CD4-positive, alpha-beta T cell (primary cell): ENCODE measurements at regions not wholly inside any gene's neighbourhood (a gene's known extent, or its start where the extent isn't known, plus 50 kb on each side); places are given as distances from the start of the nearest gene placed in this dataset.

ENCODE experiments used
- ATAC-seq: fragments of 200-7000 bp; cut with Tn5 transposase; one replicate; pipeline ENCODE4 v1.10.0; 2022; ENCODE audit warnings: mild to moderate bottlenecking; ENCODE audit not compliant: poor library complexity
- CTCF ChIA-PET: fragments of 350-600 bp; sonication (Branson Sonifier 250); formaldehyde crosslinking; loops from one replicate; lab custom pipeline; 2021; ENCODE audit warnings: antibody characterized with exemption, inconsistent platforms; lab: Charles Lee
- POLR2A ChIA-PET: fragments of 350-600 bp; sonication (Branson Sonifier 250); formaldehyde crosslinking; loops from one replicate; lab custom pipeline; 2021; ENCODE audit warnings: antibody characterized with exemption, inconsistent platforms; lab: Charles Lee
- DNase-seq, 14 experiments: peaks; one replicate each; pipeline ENCODE4 v3.0.0-alpha.2; 2013 to 2020; ENCODE audit warnings: mixed read lengths in 2 of 14
- H3K27ac ChIP-seq, 2 donors: one replicate each; pipeline versions ENCODE4 v1.5.1 to v1.7.0; 2013; ENCODE audit warnings: low read length in 2 of 2, low read depth in 1 of 2, mild to moderate bottlenecking in 1 of 2
- H3K27me3 ChIP-seq, 2 experiments: 1 replicate in 1 of 2; 2 replicates in 1 of 2; pipeline versions ENCODE4 v1.6.1 to v1.7.0; 2013; ENCODE audit warnings: low read length in 2 of 2, control low read depth in 1 of 2, mild to moderate bottlenecking in 1 of 2, moderate library complexity in 1 of 2; ENCODE audit not compliant: insufficient read depth in 2 of 2, control insufficient read depth in 1 of 2
- H3K36me3 ChIP-seq: one replicate; pipeline ENCODE4 v1.6.1; 2013; ENCODE audit warnings: low read length, control low read depth; ENCODE audit not compliant: insufficient read depth
- H3K4me1 ChIP-seq: one replicate; pipeline ENCODE4 v1.6.1; 2013; ENCODE audit warnings: low read length, control low read depth; ENCODE audit not compliant: insufficient read depth
- H3K4me3 ChIP-seq: one replicate; pipeline ENCODE4 v1.5.1; 2013; ENCODE audit warnings: mild to moderate bottlenecking, low read length, moderate library complexity
- H3K9me3 ChIP-seq, 2 experiments: 1 replicate in 1 of 2; 2 replicates in 1 of 2; pipeline versions ENCODE4 v1.6.1 to v1.7.0; 2013; ENCODE audit warnings: low read length in 2 of 2, mild to moderate bottlenecking in 2 of 2, control low read depth in 1 of 2, moderate library complexity in 1 of 2; ENCODE audit not compliant: control insufficient read depth in 1 of 2, insufficient read depth in 1 of 2
- H3K27ac Mint-ChIP-seq: one replicate; pipeline ENCODE4 v1.8.0; 2020; ENCODE audit warnings: mixed read lengths
- H3K27me3 Mint-ChIP-seq: one replicate; pipeline ENCODE4 v1.8.0; 2021; ENCODE audit warnings: mixed read lengths
- H3K36me3 Mint-ChIP-seq: one replicate; pipeline ENCODE4 v1.8.0; 2021; ENCODE audit warnings: low read depth, mixed read lengths
- H3K4me1 Mint-ChIP-seq: one replicate; pipeline ENCODE4 v1.8.0; 2021; ENCODE audit warnings: low read depth, mixed read lengths
- H3K4me3 Mint-ChIP-seq: one replicate; pipeline ENCODE4 v1.8.0; 2020; ENCODE audit warnings: mild to moderate bottlenecking, mixed read lengths
- H3K9me3 Mint-ChIP-seq: one replicate; pipeline ENCODE4 v1.8.0; 2020; ENCODE audit warnings: mixed read lengths
- CTCF ChIP-seq: fragments of 200-600 bp; IDR thresholded peaks from one replicate; pipeline ENCODE4 v1.8.0; 2022; ENCODE audit warnings: antibody characterized with exemption, mild to moderate bottlenecking
- intact Hi-C, 2 experiments: fragments of 100-400 bp; cut with DNase I in 1 of 2; cut with micrococcal nuclease in 1 of 2; formaldehyde crosslinking; loops; one replicate each; pipeline versions ENCODE4 v1.15.1 to v1.9.0; 2023 to 2025; cut with DNase I, micrococcal nuclease

GRCh38 chrX:109283870-109284269, 198.0 kb downstream of the GUCY2F start:
- H3K27me3 Mint-ChIP-seq: no peaks in the 10 kb centered on the region
- Histone ChIP-seq H3K36me3 (no peaks in the 10 kb centered on the region), H3K4me1 (no peaks in the 10 kb centered on the region), H3K9me3 (no peaks in the 10 kb centered on the region), H3K4me3 (no peak overlapping the region), H3K27ac (no peak overlapping the region), H3K27me3 (no peaks in the 10 kb centered on the region)
- H3K4me1 Mint-ChIP-seq: no peaks in the 10 kb centered on the region
- CTCF ChIA-PET: no interaction called here
- no peak for DNase-seq
- POLR2A ChIA-PET: no interaction called here
- ATAC-seq: no peak
- no peaks in the 10 kb centered on the region for H3K36me3 Mint-ChIP-seq
- no peak for TF ChIP-seq CTCF
- no peak overlapping the region for H3K4me3 Mint-ChIP-seq
- H3K27ac Mint-ChIP-seq: no peak overlapping the region
- no peaks in the 10 kb centered on the region for H3K9me3 Mint-ChIP-seq
- intact Hi-C loops: no loop called here

GRCh38 chrX:109281483-109282275, 200.2 kb downstream of the GUCY2F start:
- ChIA-PET CTCF (no interaction called here), POLR2A (no interaction called here)
- Histone ChIP-seq H3K27me3 (no peaks in the 10 kb centered on the region), H3K27ac (no peak overlapping the region), H3K9me3 (no peaks in the 10 kb centered on the region), H3K36me3 (no peaks in the 10 kb centered on the region), H3K4me1 (no peaks in the 10 kb centered on the region), H3K4me3 (no peak overlapping the region)
- Mint-ChIP-seq H3K4me1 (no peaks in the 10 kb centered on the region), H3K36me3 (no peaks in the 10 kb centered on the region), H3K9me3 (no peaks in the 10 kb centered on the region), H3K27ac (no peak overlapping the region), H3K4me3 (no peak overlapping the region), H3K27me3 (no peaks in the 10 kb centered on the region)
- DNase-seq (no peak), ATAC-seq (no peak)
- no peak for TF ChIP-seq CTCF
- intact Hi-C loops: no loop called here

- ChIA-PET CTCF (no interaction called here), POLR2A (no interaction called here)
- intact Hi-C loops: no loop called here
- TF ChIP-seq CTCF: no peak
- no peaks in the 10 kb centered on the region for H3K27me3 Mint-ChIP-seq
- Histone ChIP-seq H3K9me3 (no peaks in the 10 kb centered on the region), H3K36me3 (no peaks in the 10 kb centered on the region), H3K27me3 (no peaks in the 10 kb centered on the region), H3K4me1 (no peaks in the 10 kb centered on the region), H3K27ac (no peak overlapping the region), H3K4me3 (no peak overlapping the region)
- ATAC-seq: no peak
- no peak overlapping the region for H3K27ac Mint-ChIP-seq
- no peaks in the 10 kb centered on the region for H3K36me3 Mint-ChIP-seq
- H3K4me1 Mint-ChIP-seq: no peaks in the 10 kb centered on the region
- DNase-seq: no peak
- no peak overlapping the region for H3K4me3 Mint-ChIP-seq
- H3K9me3 Mint-ChIP-seq: no peaks in the 10 kb centered on the region
Observed at GRCh38 chrX:109274806-109275205, 207.1 kb downstream of the GUCY2F start.
